Calu3 (cell line): ENCODE measurements at regions not wholly inside any gene's neighbourhood (a gene's known extent, or its start where the extent isn't known, plus 50 kb on each side); places are given as distances from the start of the nearest gene placed in this dataset.

Experiments used
- BruUV-seq: library from RNA; stranded (reverse); fragments of 400-500 nt; replicated peaks from 2 replicates; lab custom pipeline; 2021; lab: Mats Ljungman, UMichigan
- CTCF ChIA-PET: fragments of 300-600 bp; sonication (Branson Sonifier 250); formaldehyde crosslinking; loops from one replicate; lab custom pipeline; 2022; ENCODE audit warnings: antibody characterized with exemption; lab: Charles Lee
- DNase-seq: peaks from one replicate; pipeline ENCODE4 v3.0.0; 2022
- H3K27ac Mint-ChIP-seq: one replicate; pipeline ENCODE4 v1.8.0; 2022; ENCODE audit warnings: mixed read lengths; ENCODE audit not compliant: unreplicated experiment
- H3K27me3 Mint-ChIP-seq: one replicate; pipeline ENCODE4 v1.8.0; 2022; ENCODE audit warnings: mixed read lengths; ENCODE audit not compliant: unreplicated experiment
- H3K36me3 Mint-ChIP-seq: one replicate; pipeline ENCODE4 v1.8.0; 2022; ENCODE audit warnings: mild to moderate bottlenecking, moderate library complexity, mixed read lengths; ENCODE audit not compliant: insufficient read depth, unreplicated experiment
- H3K4me1 Mint-ChIP-seq: one replicate; pipeline ENCODE4 v1.8.0; 2022; ENCODE audit warnings: mild to moderate bottlenecking, low read depth, mixed read lengths; ENCODE audit not compliant: unreplicated experiment
- H3K4me3 Mint-ChIP-seq: one replicate; pipeline ENCODE4 v1.8.0; 2022; ENCODE audit warnings: mild to moderate bottlenecking, low read depth, moderate library complexity, mixed read lengths; ENCODE audit not compliant: unreplicated experiment
- H3K9me3 Mint-ChIP-seq: one replicate; pipeline ENCODE4 v1.8.0; 2022; ENCODE audit warnings: low read depth, mixed read lengths; ENCODE audit not compliant: unreplicated experiment
- intact Hi-C: fragments of 100-400 bp; cut with micrococcal nuclease; formaldehyde crosslinking; loops from one replicate; pipeline ENCODE4 v1.10.0; 2022; ENCODE audit not compliant: unreplicated experiment
- TF ChIP-seq, protein P1 (sequence below): fragments of 200-600 bp; IDR thresholded peaks from one replicate; pipeline ENCODE4 v1.8.0; 2022; ENCODE audit warnings: antibody characterized with exemption; ENCODE audit not compliant: unreplicated experiment

DNA sequence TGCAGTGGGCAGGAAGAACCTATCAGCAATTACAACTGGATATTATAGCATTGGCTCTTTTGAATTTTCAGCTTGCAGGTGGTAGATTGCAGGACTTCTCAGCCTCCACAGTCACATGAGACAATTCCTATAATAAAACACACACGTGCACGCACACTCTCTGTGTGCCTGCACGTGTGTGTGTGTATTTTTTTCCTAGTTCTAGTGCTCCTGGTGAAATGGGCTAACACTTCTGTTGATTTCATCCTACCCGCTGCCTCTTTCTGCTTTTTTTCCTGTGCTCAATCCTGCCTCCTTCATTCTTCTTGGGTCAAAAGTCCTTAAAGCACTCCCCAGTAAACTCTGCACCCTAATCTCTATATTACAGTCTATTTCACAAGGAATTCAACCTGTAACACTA is 320.1 kb downstream of the OSTF1 start:
- Mint-ChIP-seq H3K36me3 (no peaks in the 10 kb centered on the region), H3K9me3 (no peaks in the 10 kb centered on the region), H3K27me3 (peaks cover 67% of the 10 kb centered on the region), H3K4me3 (no peak overlapping the region), H3K4me1 (no peaks in the 10 kb centered on the region), H3K27ac (no peak overlapping the region)
- intact Hi-C loops, result no loop called here
- TF ChIP-seq, protein P1, sequence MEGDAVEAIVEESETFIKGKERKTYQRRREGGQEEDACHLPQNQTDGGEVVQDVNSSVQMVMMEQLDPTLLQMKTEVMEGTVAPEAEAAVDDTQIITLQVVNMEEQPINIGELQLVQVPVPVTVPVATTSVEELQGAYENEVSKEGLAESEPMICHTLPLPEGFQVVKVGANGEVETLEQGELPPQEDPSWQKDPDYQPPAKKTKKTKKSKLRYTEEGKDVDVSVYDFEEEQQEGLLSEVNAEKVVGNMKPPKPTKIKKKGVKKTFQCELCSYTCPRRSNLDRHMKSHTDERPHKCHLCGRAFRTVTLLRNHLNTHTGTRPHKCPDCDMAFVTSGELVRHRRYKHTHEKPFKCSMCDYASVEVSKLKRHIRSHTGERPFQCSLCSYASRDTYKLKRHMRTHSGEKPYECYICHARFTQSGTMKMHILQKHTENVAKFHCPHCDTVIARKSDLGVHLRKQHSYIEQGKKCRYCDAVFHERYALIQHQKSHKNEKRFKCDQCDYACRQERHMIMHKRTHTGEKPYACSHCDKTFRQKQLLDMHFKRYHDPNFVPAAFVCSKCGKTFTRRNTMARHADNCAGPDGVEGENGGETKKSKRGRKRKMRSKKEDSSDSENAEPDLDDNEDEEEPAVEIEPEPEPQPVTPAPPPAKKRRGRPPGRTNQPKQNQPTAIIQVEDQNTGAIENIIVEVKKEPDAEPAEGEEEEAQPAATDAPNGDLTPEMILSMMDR, result no peak
- no peak for DNase-seq
- CTCF ChIA-PET, result no interaction called here
- no TSS peak for BruUV-seq

DNA sequence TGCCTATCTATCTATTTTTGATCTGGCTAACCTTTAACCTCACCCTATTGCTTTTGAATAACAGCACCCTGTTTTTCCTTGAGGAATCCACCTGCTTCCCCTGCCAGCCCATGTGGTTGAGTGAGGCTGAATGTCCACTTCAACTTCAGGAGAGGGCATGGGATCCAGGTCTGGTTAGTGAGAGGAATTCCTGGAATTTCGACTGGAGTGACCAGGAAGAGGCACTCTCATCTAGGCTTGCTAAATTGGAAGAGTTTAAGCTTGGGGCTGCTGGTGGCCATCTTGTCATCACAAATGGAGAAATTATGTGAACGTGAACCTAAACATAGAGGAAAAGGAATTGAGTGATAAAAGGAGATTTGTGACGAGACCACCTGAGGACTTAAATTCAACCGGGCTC is 322.1 kb downstream of the OSTF1 start:
- DNase-seq, result no peak
- Mint-ChIP-seq H3K27ac (no peak overlapping the region), H3K4me3 (no peak overlapping the region), H3K9me3 (no peaks in the 10 kb centered on the region), H3K36me3 (no peaks in the 10 kb centered on the region), H3K4me1 (no peaks in the 10 kb centered on the region), H3K27me3 (peaks cover 70% of the 10 kb centered on the region)
- BruUV-seq, result no TSS peak
- intact Hi-C loops, result no loop called here
- CTCF ChIA-PET, result interaction anchor here (0.7 kb wide), 1 partner anchor 22 kb away, joined by 3 read pairs; no protein-coding TSS in a partner anchor
- TF ChIP-seq, protein P1, result no peak

DNA sequence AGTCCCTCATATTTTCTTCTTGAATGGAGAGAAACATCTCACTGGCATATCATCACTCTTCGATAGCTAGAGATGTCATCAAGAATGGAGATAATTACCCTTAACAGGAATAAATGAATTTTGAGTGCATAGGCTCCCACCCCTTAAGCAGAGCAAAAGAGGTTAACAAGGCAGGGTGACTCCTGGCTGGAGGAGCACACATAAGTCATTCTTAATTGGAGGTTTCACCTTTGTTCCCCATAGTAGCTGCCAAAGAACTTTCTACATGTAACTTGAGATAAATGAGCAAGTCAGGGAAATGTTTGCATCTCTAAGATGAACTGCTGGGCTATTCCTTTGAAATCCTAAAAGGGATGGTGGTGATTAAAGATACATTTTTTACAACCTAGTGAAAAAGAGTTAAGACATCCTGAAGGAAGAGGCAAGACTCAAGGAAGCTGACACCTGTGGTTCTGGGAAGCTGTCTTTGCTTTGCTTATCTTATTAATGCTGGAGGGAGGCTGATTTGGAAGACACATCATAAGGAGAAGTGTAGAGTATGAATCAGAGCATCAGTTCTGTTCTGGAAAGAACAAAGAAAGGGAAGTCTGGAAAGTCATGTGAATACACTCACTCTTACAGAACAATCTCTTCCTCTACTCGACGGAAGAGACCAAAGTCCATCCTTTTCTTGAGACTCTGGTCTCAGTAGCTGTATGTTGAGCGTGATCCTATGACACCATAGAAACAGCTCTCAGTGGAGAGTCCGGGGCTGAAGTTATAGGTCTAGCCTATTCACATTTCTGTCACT is 326.3 kb downstream of the OSTF1 start:
- no peaks in the 10 kb centered on the region for H3K4me1 Mint-ChIP-seq

DNA sequence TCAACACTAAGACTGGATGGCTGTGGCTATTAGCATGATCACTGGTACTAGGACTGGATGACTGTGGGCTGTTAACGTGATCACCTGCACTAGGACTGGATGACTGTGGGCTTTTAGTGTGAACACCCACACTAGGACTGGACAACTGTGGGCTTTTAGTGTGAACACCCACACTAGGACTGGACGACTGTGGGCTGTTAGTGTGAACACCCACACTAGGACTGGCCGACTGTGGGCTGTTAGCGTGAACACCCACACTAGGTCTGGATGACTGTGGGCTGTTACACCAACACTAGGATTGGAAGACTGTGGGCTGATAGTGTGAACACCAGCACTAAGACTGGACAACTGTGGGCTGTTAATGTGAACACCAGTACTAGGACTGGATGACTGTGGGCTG is 329.2 kb downstream of the OSTF1 start:
- no peak overlapping the region for H3K4me3 Mint-ChIP-seq
- no peak overlapping the region for H3K27ac Mint-ChIP-seq
- no peaks in the 10 kb centered on the region for H3K36me3 Mint-ChIP-seq
- intact Hi-C loops, result no loop called here
- H3K27me3 Mint-ChIP-seq, result peaks cover 22% of the 10 kb centered on the region
- no peaks in the 10 kb centered on the region for H3K9me3 Mint-ChIP-seq
- no TSS peak for BruUV-seq
- TF ChIP-seq, protein P1, result no peak
- no peaks in the 10 kb centered on the region for H3K4me1 Mint-ChIP-seq
- DNase-seq, result no peak
- CTCF ChIA-PET, result no interaction called here

More for the DNA sequence above, 326.3 kb downstream of the OSTF1 start:
- intact Hi-C loops, result no loop called here
- no peak overlapping the region for H3K4me3 Mint-ChIP-seq
- no peaks in the 10 kb centered on the region for H3K9me3 Mint-ChIP-seq
- TF ChIP-seq, protein P1, result no peak
- H3K27me3 Mint-ChIP-seq, result peaks cover 49% of the 10 kb centered on the region
- no peak overlapping the region for H3K27ac Mint-ChIP-seq
- CTCF ChIA-PET, result no interaction called here
- H3K36me3 Mint-ChIP-seq, result no peaks in the 10 kb centered on the region
- DNase-seq, result no peak
- no TSS peak for BruUV-seq
